GM18951 (cell line): ENCODE measurements at regions not wholly inside any gene's neighbourhood (a gene's known extent, or its start where the extent isn't known, plus 50 kb on each side); places are given as distances from the start of the nearest gene placed in this dataset.
"Not testable (repeated sequence)": the region's sequence is repeated elsewhere in the genome, so short reads cannot be mapped to it uniquely, and the experiment has no call there.

ENCODE experiments used
- POLR2A ChIP-seq: IDR thresholded peaks from 4 replicates; pipeline ENCODE4 v1.6.1; 2011; ENCODE audit warnings: mild to moderate bottlenecking; ENCODE audit not compliant: insufficient read length, insufficient read depth; ENCODE audit errors: extremely low read depth
- in situ Hi-C: fragments of 300-500 bp; cut with MboI; formaldehyde crosslinking; loops from one replicate; pipeline ENCODE4 v1.12.0; 2022; ENCODE audit warnings: low sequenced_read_pairs, mixed read lengths, inconsistent platforms; ENCODE audit not compliant: unreplicated experiment

DNA sequence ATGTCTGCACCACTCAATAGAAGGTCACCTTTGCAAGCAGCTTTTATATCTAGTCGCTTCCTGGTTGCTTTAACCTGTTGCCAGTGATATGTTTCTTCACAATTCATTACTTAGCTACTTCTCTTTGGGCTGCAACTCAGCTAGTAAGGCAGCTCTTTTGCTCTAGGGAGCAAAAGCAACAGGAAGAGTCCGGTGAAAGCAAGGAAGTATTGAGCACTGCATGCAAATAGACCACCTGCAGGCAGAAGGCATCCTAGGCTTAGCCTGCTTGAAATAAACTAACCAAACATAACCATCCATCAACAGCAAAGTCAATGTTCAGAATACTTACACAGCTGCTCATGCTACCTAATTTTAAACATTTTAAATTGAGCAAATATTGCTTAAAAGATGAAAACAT lies 529.2 kb upstream of the LINC00305 start:
- in situ Hi-C loops = no loop called here
- no peak for TF ChIP-seq POLR2A

DNA sequence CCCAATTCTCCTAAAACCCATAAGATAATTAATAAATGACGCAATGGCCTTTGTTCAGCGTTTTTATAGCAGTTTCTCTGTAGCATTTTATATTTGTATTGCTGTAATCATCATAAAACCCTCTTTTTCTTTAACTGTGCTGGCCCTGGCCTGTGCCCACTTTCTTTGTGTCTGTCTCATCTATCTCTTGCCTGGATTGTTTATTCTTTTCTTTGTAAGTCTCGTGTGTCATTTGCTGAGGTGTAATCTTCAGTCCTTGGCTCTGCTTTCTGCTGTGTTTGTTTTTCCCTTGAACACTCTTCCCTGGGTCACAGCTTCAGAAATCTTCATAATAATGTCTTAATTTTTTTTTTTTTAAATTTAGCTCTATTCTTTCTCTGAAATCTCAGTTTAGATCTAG lies 525.8 kb upstream of the LINC00305 start:
- in situ Hi-C loops = no loop called here
- no peak for TF ChIP-seq POLR2A

DNA sequence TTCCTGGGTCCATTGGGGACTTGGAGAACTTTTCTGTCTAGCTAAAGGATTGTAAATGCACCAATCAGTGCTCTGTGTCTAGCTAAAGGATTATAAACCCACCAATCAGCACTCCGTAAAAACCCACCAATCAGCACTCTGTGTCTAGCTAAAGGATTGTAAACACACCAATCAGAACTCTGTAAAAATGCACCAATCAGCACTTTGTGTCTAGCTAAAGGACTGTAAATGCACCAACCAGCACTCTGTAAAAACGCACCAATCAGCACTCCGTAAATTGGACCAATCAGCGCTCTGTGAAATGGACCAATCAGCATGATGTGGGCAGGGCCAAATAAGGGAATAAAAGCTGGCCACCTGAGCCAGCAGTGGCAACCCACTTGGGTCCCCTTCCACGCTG lies 522.4 kb upstream of the LINC00305 start:
- in situ Hi-C loops = not testable (repeated sequence)

DNA sequence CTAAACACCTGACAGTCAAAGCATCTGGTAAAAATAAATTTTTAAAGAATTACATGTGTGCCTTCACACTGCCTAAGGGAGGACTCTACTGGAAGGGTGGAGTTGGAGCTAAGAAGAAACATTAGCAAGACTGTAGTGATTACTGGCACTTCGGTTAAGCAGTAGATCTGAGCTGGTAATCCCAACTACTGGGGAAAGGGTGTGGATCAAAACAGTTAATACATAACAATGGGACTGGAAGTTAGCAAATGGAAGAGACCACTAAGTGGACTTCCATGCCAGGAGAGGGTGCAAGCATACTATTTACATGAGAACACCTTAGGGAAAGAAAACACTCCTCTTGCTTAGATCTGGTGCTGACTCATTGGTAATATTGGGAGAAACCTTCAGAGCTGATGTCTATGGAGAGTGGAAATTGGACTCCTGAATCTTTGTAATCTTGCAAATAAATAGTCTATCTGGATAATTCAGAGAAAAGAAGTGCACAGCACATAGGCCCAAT lies 519.6 kb upstream of the LINC00305 start:
- in situ Hi-C loops = no loop called here
- TF ChIP-seq POLR2A = no peak

DNA sequence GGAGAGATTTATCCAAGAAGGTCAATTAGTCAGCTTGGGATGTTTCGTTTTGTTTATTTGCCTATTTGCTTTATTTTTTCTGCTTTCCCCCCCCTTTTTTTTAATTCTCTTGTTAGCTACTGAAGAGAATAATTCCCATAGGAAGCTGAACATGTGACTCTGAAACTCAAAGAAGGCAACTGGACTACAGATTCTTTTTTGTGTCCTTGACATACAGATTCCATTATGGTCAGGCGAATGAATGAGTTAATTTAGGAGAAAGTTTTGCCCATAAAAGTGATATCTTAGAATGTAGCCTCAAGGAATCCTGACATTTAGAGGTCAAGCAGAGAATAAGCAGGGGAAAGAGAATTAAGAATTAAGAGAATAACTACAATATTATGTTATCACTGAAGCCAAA lies 514.2 kb upstream of the LINC00305 start:
- in situ Hi-C loops = no loop called here
- TF ChIP-seq POLR2A = no peak

DNA sequence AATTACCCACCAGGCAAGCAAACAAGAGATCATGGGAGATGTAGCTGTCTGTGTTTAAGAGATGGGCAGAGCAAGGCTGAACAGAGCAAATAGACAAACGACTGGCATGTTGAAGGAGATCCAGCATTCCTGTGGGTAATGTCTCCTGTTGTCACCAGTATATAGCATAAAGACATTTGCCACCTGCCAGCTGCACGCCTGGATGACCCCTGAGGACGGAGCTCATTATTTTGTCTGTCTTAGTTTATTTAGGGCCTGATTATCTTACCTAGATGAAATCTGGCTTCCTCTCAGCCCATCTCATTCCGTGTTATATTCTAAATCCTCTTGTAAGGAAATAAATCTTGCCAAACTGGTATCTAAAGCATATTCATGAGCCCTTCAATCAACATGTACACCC lies 510.3 kb upstream of the LINC00305 start:
- in situ Hi-C loops = no loop called here
- TF ChIP-seq POLR2A = no peak

DNA sequence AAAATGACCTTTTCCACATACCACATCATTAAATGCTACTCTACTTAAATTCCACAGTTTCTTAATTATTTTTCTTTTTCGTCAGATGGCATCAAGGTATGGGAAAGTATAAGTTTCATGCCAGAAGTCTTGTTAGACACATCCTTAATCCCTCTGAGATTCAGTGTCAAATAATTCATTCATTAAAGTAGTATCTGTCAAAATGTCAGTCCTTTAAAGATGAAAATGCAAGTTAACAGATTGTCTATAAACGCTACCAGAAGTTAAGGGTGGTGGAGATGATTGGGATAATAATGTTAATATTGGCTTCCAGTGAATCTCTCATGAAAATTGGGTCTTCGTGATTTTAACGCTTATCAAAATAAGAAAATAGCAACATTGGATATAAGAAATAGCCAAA lies 504.2 kb upstream of the LINC00305 start:
- in situ Hi-C loops = no loop called here
- no peak for TF ChIP-seq POLR2A

DNA sequence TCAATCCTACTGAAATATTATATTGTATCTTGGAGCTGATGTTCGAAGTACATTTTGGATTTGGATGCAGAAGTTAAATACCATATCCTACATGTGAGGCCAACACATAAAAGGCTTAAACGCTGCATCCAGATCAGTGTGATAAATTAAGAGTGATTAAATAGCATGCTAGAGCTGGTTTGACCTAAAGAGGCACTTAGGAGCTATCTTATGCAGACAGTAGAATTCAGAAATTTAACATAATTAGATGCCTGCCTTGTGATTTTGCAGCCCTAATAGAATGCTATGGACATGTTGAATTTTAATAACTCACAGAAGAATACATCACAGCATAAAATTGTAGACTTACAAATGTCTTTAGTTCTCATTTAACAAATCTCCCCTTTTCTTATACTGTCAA lies 501.2 kb upstream of the LINC00305 start:
- in situ Hi-C loops = no loop called here
- no peak for TF ChIP-seq POLR2A

DNA sequence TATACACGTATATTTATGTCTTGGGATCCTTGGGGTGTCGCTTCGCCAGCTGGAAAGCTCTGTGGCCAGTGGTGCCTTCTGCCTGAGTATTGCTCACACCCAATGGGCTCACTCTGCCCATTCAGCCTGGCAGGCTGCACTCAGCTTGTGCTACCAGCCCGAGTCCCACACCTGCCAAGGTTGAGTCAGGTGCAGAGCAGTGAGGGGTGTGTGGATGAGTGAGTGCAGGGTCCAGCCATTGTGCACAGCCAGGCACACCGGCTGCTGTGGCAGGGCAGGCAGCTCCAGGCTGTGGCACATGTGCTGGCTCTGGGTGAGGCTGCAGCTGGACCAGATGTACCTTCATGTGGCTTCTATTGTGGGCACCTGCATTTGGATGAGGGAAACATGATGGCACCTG lies 496.9 kb upstream of the LINC00305 start:
- no peak for TF ChIP-seq POLR2A
- in situ Hi-C loops = no loop called here

DNA sequence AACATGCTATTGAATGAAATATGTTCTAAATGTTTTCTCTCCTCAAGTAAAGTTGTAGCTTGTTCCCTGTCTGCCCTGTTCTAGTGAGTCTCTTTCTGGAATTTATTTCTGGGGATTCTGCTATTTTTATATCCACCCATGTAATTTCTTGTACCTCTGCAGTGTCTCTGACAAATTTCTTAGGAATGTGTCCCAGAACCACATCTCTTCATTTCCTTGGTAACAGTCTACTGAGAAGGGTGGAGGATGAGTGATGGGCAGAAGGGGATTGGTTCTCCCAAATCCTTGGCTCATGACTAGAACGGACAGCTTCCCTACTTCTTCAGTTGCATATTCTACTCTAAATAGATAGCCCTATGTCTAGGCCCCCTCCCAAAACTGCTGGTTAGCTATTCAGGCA lies 490.6 kb upstream of the LINC00305 start:
- in situ Hi-C loops = no loop called here
- no peak for TF ChIP-seq POLR2A

DNA sequence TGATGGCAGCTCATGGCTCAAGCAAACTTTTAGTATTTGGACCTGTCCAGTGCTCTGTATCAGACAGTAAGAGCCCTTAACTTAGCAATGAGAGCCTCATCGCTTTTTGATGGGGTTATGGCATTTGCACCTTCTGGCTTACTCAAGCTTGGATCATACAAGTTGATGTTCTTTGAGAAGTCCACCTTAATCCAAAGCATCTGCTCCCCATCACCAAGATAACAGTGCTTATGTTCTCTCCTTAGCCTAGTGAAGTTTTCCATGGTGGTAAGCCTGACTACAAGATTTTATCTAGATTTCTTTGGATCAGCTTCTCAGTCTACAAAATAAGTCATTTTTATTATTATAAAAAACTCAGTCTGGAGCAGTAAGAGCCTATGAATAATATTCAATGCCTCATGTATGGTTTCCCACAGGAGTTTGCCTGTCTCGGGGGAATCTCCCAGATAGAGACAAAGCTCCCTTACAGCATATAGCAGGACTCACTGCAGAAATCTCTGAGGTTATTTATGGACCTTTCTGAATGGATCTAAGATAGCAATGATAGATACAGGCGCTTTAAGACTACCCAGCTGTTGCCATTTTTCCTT lies 472.2 kb upstream of the LINC00305 start:
- in situ Hi-C loops = no loop called here
- TF ChIP-seq POLR2A = no peak

DNA sequence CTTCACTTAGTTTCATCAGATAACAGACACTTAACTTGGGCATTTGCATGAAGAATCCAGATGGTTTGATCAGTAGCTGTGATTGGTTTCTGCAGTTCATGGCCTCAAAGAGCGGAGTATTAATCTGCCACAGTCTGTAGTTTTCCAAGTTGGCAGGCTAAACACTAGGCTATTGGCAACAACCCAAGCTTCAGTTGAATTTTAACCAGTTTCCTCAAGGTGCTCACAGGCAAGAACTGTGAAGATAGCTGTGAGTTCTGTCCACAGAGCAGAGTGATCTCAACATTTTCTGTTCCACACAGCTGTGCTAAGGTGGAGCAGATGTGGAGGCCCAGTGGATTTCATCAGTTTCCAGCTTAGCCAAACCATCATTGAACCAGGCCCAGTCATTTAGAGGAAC lies 469.5 kb upstream of the LINC00305 start:
- no peak for TF ChIP-seq POLR2A
- in situ Hi-C loops = no loop called here

DNA sequence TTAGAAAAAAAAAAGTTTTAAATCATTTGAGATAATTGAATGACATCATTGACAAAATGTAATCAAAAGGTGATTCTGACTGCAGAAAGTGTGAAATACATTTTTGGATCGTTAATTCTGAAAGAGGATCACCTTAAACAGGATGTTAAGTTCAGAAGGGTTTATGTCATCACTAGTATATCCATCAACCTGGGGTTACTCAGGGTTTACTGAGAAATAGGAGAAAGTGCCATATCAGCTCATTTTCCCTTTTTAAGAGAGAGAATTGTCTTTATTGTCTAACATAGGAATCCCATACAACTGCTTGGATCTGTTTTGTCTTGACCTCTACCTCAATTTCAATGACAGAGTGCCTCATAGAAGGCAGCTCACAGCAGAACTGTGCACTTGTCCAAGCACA lies 466.1 kb upstream of the LINC00305 start:
- TF ChIP-seq POLR2A = no peak
- in situ Hi-C loops = no loop called here

DNA sequence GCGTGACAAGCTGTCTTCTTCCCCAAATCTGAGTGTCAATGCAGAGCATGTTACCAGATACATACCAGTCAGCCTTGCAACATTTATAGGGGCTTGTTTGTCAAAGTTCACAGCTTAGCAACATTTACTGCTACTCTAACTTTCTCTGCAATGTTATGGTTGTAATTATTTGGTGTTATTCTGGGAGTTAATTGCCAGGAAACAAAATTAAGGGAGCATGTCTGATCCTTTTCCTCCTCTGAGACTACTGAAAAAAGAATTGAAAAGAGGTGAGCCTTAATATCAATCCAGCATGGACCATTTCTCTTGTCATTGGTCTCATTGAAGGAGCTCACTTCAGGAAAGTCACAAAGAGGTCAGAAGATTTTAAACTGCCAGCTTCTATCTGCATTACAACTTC lies 465.6 kb upstream of the LINC00305 start:
- no peak for TF ChIP-seq POLR2A
- in situ Hi-C loops = no loop called here

DNA sequence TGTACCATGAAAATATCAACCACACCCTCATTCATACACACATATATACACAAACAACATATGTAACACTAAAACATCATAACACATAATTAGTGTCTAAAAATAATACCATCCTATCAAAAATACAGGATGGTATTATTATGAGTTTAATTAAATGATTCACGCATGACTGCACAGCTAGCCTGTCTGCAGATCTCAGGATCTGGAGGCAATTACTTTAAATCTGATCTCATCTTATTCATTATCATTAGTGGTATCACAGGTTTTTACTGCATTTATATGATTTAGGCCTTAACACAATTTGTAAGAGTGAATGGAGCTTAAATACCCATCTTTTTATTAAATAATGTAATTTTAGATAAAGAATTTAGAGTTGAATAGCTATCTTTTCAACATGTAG lies 443.4 kb upstream of the LINC00305 start:
- TF ChIP-seq POLR2A = no peak
- in situ Hi-C loops = no loop called here

DNA sequence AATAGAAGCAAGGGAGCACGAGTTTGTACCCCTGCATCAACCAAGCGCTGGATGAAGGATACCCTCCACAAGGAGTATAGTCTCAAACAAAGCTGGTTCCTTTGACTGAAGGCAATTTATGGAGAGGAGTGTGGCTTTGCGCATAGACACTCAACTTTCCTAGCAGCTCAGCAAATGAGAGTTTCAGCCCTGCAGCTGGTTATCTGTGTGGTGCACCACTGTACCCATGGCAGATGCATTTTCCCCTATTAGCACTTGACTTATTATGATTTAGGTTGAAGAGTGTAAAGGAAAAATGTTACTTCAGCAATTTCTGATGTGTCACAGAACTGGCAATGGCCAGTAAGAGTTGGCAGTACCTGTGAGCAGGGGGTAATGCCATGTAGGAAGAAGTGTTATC lies 440.1 kb upstream of the LINC00305 start:
- TF ChIP-seq POLR2A = no peak
- in situ Hi-C loops = no loop called here

DNA sequence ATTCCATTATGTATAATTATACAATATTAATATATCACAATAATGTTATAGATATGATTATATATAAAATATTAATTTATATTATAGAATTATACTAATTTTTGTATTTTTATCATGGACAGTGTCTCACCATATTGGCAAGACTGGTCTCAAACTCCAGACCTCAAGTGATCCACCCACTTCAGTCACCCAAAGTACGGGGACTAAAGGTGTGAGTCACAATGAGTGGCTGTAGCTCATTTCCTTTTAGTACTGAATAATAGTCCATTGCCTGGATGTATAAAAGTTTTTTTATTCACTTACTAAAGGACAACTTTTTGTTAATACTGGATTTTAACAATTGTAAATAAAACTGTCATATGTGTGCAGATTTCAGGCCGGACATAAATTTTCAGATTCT lies 417.6 kb upstream of the LINC00305 start:
- TF ChIP-seq POLR2A = no peak
- in situ Hi-C loops = no loop called here
